K562 (cell line): ENCODE measurements at regions not wholly inside any gene's neighbourhood (a gene's known extent, or its start where the extent isn't known, plus 50 kb on each side); places are given as distances from the start of the nearest gene placed in this dataset.

ENCODE experiments used
- ARNT ChIP-seq, 2 experiments: fragments of 450-650 bp; IDR thresholded peaks; 2 replicates each; pipeline ENCODE4 v1.6.1; 2016; ENCODE audit warnings: mild to moderate bottlenecking in 1 of 2
- BHLHE40 ChIP-seq: IDR thresholded peaks from 2 replicates; pipeline ENCODE4 v1.6.1; 2011; ENCODE audit warnings: low read length, improper control_type of control experiment
- IRF2 ChIP-seq: sonication (generic); formaldehyde crosslinking; IDR thresholded peaks from 2 replicates; pipeline ENCODE4 v1.8.1; 2022; ENCODE audit warnings: mild to moderate bottlenecking, missing genetic modification reagents
- JUN ChIP-seq, 2 experiments: sonication (generic) in 1 of 2; formaldehyde crosslinking in 1 of 2; IDR thresholded peaks; 2 replicates each; pipeline versions ENCODE4 v1.6.1 to v1.8.0; 2012 to 2022; ENCODE audit warnings: borderline replicate concordance in 2 of 2, mild to moderate bottlenecking in 2 of 2, improper control_type of control experiment in 1 of 2, low read depth in 1 of 2, low read length in 1 of 2, missing genetic modification reagents in 1 of 2
- PHF20 ChIP-seq: fragments of 450-650 bp; IDR thresholded peaks from 2 replicates; pipeline ENCODE4 v1.6.1; 2018; ENCODE audit not compliant: partially characterized antibody
- POLR2A ChIP-seq: fragments of 450-650 bp; conservative IDR thresholded peaks from 2 replicates; pipeline ENCODE4 v1.6.1; 2016
- SRSF9 ChIP-seq: fragments of 200-400 bp; formaldehyde crosslinking; IDR thresholded peaks from 2 replicates; pipeline ENCODE4 v1.6.1; 2017; ENCODE audit warnings: low read depth, low read length, borderline replicate concordance
- TBP ChIP-seq: optimal IDR thresholded peaks from 2 replicates; pipeline ENCODE3; 2011; ENCODE audit warnings: low read depth, low read length, improper control_type of control experiment
- YY1 ChIP-seq, 3 experiments: IDR thresholded peaks; 2 replicates each; pipeline ENCODE4 v1.6.1; 2011; ENCODE audit warnings: low read length in 2 of 3, mild to moderate bottlenecking in 2 of 3, moderate library complexity in 2 of 3, borderline replicate concordance in 1 of 3, control low read depth in 1 of 3, low read depth in 1 of 3; ENCODE audit not compliant: insufficient read depth in 3 of 3, insufficient replicate concordance in 2 of 3, control insufficient read depth in 1 of 3, insufficient read length in 1 of 3; ENCODE audit errors: extremely low read depth in 1 of 3
- ZNF282 ChIP-seq: sonication (generic); formaldehyde crosslinking; IDR thresholded peaks from 2 replicates; pipeline ENCODE4 v1.8.1; 2023; ENCODE audit warnings: missing genetic modification reagents
- TF ChIP-seq, protein P1 (sequence below), 3 experiments: IDR thresholded peaks in 2 of 3; conservative IDR thresholded peaks in 1 of 3; 2 replicates each; pipeline ENCODE4 v1.5.1; 2011 to 2012; ENCODE audit warnings: low read length in 3 of 3, mild to moderate bottlenecking in 3 of 3, control low read depth in 2 of 3, improper control_type of control experiment in 1 of 3, inconsistent platforms in 1 of 3, low read depth in 1 of 3, mixed read lengths in 1 of 3, moderate library complexity in 1 of 3; ENCODE audit not compliant: insufficient read depth in 2 of 3
- TF ChIP-seq, protein P2 (sequence below): sonication (generic); formaldehyde crosslinking; IDR thresholded peaks from 2 replicates; pipeline ENCODE4 v1.4.0; 2020; ENCODE audit warnings: mild to moderate bottlenecking, missing genetic modification reagents

DNA sequence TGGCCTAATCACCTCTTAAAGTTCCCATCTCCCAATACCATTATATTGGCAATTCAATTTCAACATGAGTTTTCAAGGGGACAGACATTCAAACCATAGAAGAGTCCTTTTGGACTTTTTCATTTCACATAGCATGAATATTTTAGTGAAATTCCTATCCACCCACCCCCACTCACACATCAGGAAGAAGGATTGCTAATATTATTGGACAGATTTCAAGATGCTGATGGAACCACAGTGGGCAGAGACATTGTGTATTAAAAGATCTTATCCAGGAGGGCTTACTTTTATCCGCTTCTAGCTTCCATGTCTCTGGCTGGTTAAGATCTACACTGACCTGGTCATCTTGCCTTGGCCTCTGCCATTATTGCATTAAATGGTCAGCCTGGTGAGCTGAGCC lies 297.4 kb upstream of the ACVR2A start:
- TF ChIP-seq YY1 (IDR thresholded peaks at IDR 0.05; ENCODE audit: borderline replicate concordance in 1 of 3, control insufficient read depth in 1 of 3, extremely low read depth in 1 of 3, insufficient read depth in 3 of 3, insufficient read length in 1 of 3, insufficient replicate concordance in 2 of 3, low read depth in 1 of 3, low read length in 2 of 3) (no peak), IRF2 (CRISPR knock-in tag) (no peak), TBP (no peak), PHF20 (no peak), SRSF9 (no peak), JUN (IDR thresholded peaks at IDR 0.05; ENCODE audit: borderline replicate concordance, low read depth, low read length) (no peak), JUN (CRISPR knock-in tag; IDR thresholded peaks at IDR 0.05; ENCODE audit: borderline replicate concordance) (no peak), ARNT (IDR thresholded peaks at IDR 0.05) (no peak), BHLHE40 (no peak), POLR2A (no peak), ZNF282 (CRISPR knock-in tag) (no peak)
- TF ChIP-seq, protein P1, sequence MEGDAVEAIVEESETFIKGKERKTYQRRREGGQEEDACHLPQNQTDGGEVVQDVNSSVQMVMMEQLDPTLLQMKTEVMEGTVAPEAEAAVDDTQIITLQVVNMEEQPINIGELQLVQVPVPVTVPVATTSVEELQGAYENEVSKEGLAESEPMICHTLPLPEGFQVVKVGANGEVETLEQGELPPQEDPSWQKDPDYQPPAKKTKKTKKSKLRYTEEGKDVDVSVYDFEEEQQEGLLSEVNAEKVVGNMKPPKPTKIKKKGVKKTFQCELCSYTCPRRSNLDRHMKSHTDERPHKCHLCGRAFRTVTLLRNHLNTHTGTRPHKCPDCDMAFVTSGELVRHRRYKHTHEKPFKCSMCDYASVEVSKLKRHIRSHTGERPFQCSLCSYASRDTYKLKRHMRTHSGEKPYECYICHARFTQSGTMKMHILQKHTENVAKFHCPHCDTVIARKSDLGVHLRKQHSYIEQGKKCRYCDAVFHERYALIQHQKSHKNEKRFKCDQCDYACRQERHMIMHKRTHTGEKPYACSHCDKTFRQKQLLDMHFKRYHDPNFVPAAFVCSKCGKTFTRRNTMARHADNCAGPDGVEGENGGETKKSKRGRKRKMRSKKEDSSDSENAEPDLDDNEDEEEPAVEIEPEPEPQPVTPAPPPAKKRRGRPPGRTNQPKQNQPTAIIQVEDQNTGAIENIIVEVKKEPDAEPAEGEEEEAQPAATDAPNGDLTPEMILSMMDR (IDR thresholded peaks at IDR 0.05 in 2 of 3, conservative IDR thresholded peaks at IDR 0.05 in 1 of 3; ENCODE audit: insufficient read depth in 2 of 3, low read depth in 1 of 3, low read length in 3 of 3) = no peak
- TF ChIP-seq, protein P2, sequence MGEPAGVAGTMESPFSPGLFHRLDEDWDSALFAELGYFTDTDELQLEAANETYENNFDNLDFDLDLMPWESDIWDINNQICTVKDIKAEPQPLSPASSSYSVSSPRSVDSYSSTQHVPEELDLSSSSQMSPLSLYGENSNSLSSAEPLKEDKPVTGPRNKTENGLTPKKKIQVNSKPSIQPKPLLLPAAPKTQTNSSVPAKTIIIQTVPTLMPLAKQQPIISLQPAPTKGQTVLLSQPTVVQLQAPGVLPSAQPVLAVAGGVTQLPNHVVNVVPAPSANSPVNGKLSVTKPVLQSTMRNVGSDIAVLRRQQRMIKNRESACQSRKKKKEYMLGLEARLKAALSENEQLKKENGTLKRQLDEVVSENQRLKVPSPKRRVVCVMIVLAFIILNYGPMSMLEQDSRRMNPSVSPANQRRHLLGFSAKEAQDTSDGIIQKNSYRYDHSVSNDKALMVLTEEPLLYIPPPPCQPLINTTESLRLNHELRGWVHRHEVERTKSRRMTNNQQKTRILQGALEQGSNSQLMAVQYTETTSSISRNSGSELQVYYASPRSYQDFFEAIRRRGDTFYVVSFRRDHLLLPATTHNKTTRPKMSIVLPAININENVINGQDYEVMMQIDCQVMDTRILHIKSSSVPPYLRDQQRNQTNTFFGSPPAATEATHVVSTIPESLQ (CRISPR knock-in tag) = no peak
